Stimulated activated CD4-positive, alpha-beta T cell treated with anti-CD3 and anti-CD28 coated beads, Interleukin-2, amount 100 ng/mL, for 24 hours (primary cell): ENCODE measurements at regions not wholly inside any gene's neighbourhood (a gene's known extent, or its start where the extent isn't known, plus 50 kb on each side); places are given as distances from the start of the nearest gene placed in this dataset.

ENCODE experiments used
- DNase-seq, 2 donors: peaks; one replicate each; pipeline ENCODE4 v3.0.0-alpha.2; 2020

DNA sequence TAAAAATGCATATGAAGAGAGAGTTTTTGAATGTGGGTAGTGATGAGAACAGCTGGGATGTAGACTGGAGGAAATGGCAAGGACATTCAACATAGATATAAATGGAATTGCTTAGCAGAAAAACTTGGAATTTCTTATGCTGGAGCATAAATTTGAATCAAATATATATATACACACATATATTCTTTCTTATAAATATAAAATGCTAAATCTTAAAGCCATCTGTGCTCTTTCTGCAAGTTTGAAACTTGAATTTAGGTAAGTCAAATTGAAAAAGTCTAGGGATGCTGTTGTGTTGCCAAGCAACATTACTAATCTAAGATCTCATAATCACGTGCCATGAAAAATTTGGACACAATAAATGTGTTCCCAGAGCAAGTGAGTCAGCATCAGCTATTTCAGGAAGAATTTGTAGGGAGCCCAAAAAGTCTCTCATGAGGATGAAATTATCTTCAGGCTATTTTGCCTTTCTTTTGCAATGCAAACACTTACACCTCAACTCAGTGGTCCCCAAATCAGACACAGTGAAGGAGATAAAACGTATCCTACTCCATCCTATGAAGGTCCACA lies 58.4 kb upstream of the ALDH1A1 start:
- DNase-seq, result no peak

DNA sequence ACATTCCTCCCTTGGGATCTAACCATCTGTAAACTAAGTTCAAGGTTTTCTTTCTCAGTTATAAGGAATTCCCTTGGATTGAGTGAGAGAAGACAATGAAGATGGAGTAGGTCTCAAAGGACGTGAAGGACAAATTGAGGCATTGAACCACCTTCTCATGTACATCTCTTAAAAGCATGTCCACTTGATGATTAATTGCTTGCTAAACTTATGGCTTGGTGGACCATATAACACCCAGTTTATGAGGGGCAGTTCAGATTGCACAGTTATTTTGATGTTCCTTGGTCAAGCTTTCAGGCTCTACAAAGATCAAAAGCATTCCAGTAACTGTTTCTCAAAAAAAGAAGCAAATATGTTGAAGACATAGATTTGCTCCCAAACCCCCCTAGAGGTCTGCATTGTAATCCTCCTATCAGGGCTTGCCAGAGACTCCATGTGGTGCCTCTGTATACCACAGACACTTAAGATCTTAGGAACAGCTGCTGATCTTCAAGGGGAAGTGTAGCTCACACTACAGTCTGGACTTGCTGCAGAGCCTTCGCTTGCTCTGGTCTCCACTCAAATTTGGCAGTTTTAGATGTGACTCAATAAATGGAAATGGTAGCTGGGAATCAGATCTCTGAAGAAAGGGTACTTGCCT lies 56.9 kb upstream of the ALDH1A1 start:
- no peak for DNase-seq

DNA sequence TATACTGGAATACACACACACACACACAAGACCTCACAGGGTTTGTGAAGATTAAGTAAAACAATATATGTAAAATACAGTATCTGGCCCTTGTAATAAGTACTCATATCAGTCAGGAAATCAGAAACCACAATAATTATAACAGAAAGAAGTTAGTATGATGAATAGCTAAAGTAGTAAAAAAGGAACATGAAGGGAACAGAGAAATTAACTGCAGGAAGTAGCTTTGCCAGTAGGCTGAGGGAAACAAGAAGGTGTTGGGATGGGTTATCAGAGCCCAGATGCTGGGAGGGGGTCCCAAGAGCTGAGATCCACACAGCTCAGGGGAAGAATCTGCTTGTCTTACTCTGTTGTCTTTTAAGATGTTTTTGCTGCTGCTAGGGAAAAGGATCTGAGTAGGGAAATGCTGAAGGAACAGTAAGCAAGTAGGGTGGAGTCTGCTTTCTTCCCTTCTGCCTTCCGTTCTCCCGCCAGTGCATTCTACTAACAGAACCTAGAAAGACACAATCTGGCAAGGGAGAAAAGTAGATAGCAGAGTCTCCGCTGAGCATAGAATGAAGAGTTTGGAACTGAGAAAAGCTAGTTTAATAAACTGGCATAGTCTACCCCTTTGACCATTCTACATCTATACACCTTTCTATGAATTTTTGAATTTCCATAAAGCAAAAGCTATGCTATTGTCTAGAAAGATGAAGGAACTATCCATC lies 55.3 kb upstream of the ALDH1A1 start:
- DNase-seq, result no peak

DNA sequence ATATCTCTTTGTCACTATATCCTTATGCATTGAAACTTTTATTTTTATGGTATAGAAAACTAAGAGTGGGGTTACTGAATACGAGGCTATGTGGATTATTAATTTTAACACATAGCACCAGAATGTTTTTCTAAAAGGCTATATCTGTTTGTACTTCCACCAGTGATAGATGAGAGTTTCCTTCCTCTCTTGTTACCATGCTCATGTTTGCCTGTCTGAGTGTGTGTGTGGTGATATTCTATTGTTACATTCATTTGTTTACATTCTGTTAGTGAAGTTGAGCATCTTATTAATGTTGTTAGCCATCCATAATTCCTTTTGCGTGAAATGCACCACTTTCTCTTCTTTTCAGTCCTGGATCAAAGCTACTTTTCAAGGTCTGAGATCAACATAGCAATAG lies 54.1 kb upstream of the ALDH1A1 start:
- DNase-seq, result no peak
